ENCODE measurements at regions not wholly inside any gene's neighbourhood (a gene's known extent, or its start where the extent isn't known, plus 50 kb on each side); places are given as distances from the start of the nearest gene placed in this dataset.

- TF ChIP-seq, protein P1, sequence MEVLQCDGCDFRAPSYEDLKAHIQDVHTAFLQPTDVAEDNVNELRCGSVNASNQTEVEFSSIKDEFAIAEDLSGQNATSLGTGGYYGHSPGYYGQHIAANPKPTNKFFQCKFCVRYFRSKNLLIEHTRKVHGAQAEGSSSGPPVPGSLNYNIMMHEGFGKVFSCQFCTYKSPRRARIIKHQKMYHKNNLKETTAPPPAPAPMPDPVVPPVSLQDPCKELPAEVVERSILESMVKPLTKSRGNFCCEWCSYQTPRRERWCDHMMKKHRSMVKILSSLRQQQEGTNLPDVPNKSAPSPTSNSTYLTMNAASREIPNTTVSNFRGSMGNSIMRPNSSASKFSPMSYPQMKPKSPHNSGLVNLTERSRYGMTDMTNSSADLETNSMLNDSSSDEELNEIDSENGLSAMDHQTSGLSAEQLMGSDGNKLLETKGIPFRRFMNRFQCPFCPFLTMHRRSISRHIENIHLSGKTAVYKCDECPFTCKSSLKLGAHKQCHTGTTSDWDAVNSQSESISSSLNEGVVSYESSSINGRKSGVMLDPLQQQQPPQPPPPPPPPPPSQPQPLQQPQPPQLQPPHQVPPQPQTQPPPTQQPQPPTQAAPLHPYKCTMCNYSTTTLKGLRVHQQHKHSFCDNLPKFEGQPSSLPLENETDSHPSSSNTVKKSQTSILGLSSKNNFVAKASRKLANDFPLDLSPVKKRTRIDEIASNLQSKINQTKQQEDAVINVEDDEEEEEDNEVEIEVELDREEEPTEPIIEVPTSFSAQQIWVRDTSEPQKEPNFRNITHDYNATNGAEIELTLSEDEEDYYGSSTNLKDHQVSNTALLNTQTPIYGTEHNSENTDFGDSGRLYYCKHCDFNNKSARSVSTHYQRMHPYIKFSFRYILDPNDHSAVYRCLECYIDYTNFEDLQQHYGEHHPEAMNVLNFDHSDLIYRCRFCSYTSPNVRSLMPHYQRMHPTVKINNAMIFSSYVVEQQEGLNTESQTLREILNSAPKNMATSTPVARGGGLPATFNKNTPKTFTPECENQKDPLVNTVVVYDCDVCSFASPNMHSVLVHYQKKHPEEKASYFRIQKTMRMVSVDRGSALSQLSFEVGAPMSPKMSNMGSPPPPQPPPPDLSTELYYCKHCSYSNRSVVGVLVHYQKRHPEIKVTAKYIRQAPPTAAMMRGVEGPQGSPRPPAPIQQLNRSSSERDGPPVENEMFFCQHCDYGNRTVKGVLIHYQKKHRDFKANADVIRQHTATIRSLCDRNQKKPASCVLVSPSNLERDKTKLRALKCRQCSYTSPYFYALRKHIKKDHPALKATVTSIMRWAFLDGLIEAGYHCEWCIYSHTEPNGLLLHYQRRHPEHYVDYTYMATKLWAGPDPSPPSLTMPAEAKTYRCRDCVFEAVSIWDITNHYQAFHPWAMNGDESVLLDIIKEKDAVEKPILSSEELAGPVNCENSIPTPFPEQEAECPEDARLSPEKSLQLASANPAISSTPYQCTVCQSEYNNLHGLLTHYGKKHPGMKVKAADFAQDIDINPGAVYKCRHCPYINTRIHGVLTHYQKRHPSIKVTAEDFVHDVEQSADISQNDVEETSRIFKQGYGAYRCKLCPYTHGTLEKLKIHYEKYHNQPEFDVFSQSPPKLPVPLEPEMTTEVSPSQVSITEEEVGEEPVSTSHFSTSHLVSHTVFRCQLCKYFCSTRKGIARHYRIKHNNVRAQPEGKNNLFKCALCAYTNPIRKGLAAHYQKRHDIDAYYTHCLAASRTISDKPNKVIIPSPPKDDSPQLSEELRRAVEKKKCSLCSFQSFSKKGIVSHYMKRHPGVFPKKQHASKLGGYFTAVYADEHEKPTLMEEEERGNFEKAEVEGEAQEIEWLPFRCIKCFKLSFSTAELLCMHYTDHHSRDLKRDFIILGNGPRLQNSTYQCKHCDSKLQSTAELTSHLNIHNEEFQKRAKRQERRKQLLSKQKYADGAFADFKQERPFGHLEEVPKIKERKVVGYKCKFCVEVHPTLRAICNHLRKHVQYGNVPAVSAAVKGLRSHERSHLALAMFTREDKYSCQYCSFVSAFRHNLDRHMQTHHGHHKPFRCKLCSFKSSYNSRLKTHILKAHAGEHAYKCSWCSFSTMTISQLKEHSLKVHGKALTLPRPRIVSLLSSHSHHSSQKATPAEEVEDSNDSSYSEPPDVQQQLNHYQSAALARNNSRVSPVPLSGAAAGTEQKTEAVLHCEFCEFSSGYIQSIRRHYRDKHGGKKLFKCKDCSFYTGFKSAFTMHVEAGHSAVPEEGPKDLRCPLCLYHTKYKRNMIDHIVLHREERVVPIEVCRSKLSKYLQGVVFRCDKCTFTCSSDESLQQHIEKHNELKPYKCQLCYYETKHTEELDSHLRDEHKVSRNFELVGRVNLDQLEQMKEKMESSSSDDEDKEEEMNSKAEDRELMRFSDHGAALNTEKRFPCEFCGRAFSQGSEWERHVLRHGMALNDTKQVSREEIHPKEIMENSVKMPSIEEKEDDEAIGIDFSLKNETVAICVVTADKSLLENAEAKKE (CRISPR knock-in tag; IDR thresholded peaks at IDR 0.05), result no peak
- TF ChIP-seq JUNB (IDR thresholded peaks at IDR 0.05; ENCODE audit: unreplicated experiment), result no peak
- no peak for TF ChIP-seq ZNF331 (CRISPR knock-in tag; IDR thresholded peaks at IDR 0.05; ENCODE audit: low read depth)
- TF ChIP-seq EZH2 (IDR thresholded peaks at IDR 0.05; ENCODE audit: low read depth, unreplicated experiment), result no peak
- TF ChIP-seq ZNF114 (CRISPR knock-in tag; IDR thresholded peaks at IDR 0.05), result no peak
- TF ChIP-seq NANOG (IDR thresholded peaks at IDR 0.05; ENCODE audit: borderline replicate concordance), result no peak
- no peak for TF ChIP-seq CREB1 (CRISPR knock-in tag; IDR thresholded peaks at IDR 0.05; ENCODE audit: low read depth)
- TF ChIP-seq, protein P2, sequence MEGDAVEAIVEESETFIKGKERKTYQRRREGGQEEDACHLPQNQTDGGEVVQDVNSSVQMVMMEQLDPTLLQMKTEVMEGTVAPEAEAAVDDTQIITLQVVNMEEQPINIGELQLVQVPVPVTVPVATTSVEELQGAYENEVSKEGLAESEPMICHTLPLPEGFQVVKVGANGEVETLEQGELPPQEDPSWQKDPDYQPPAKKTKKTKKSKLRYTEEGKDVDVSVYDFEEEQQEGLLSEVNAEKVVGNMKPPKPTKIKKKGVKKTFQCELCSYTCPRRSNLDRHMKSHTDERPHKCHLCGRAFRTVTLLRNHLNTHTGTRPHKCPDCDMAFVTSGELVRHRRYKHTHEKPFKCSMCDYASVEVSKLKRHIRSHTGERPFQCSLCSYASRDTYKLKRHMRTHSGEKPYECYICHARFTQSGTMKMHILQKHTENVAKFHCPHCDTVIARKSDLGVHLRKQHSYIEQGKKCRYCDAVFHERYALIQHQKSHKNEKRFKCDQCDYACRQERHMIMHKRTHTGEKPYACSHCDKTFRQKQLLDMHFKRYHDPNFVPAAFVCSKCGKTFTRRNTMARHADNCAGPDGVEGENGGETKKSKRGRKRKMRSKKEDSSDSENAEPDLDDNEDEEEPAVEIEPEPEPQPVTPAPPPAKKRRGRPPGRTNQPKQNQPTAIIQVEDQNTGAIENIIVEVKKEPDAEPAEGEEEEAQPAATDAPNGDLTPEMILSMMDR (conservative IDR thresholded peaks at IDR 0.05; ENCODE audit: low read depth in 2 of 2), result no peak
- no peak for TF ChIP-seq POLR2AphosphoS5 (IDR thresholded peaks at IDR 0.05; ENCODE audit: low read depth)
- TF ChIP-seq EZH2phosphoT487 (IDR thresholded peaks at IDR 0.05; ENCODE audit: unreplicated experiment), result no peak
Measured at GRCh38 chr6:106892186-106892585, 82.3 kb downstream of the CD24 start (continued).

Data from GM23338 (cell line).